22Rv1 (cell line): ENCODE measurements at regions not wholly inside any gene's neighbourhood (a gene's known extent, or its start where the extent isn't known, plus 50 kb on each side); places are given as distances from the start of the nearest gene placed in this dataset.

Source experiments
- ZFX ChIP-seq: fragments of 450-650 bp; IDR thresholded peaks from 2 replicates; pipeline ENCODE4 v1.6.1; 2017; ENCODE audit warnings: antibody characterized with exemption, borderline replicate concordance
- TF ChIP-seq, protein P1 (sequence below): fragments of 450-650 bp; IDR thresholded peaks from 2 replicates; pipeline ENCODE4 v1.5.1; 2017; ENCODE audit warnings: mild to moderate bottlenecking

DNA sequence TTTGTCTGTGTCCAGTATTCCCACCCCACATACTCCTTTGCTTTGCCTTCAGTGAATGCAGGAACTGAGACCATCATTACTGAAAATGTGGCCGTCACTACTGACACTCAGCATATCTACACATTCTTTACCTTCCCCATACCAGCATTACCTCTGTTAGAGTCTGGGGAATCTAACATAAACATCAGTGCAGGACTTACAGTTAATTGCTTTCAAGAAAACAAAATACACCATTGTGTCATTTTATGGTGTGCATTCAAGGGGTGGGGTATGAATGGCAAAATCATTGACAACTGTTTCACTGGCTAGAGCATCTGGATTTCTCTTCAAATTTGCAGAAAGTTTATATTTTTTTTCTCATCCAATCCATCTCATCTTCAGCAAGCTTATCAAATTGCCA, 731.4 kb upstream of the RIOK2 start:
- TF ChIP-seq, protein P1, sequence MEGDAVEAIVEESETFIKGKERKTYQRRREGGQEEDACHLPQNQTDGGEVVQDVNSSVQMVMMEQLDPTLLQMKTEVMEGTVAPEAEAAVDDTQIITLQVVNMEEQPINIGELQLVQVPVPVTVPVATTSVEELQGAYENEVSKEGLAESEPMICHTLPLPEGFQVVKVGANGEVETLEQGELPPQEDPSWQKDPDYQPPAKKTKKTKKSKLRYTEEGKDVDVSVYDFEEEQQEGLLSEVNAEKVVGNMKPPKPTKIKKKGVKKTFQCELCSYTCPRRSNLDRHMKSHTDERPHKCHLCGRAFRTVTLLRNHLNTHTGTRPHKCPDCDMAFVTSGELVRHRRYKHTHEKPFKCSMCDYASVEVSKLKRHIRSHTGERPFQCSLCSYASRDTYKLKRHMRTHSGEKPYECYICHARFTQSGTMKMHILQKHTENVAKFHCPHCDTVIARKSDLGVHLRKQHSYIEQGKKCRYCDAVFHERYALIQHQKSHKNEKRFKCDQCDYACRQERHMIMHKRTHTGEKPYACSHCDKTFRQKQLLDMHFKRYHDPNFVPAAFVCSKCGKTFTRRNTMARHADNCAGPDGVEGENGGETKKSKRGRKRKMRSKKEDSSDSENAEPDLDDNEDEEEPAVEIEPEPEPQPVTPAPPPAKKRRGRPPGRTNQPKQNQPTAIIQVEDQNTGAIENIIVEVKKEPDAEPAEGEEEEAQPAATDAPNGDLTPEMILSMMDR: no peak
- no peak for TF ChIP-seq ZFX
